Colonic mucosa (tissue), 4 donors: ENCODE measurements at regions not wholly inside any gene's neighbourhood (a gene's known extent, or its start where the extent isn't known, plus 50 kb on each side); places are given as distances from the start of the nearest gene placed in this dataset.

Experiments used
- DNase-seq: peaks from one replicate; pipeline ENCODE4 v3.0.0-alpha.2; 2020
- H3K27ac ChIP-seq: fragments of 200-600 bp; one replicate; pipeline ENCODE4 v1.8.0; 2021
- H3K27me3 ChIP-seq: fragments of 200-600 bp; one replicate; pipeline ENCODE4 v1.8.0; 2021
- H3K36me3 ChIP-seq: fragments of 200-600 bp; one replicate; pipeline ENCODE4 v1.8.0; 2021
- H3K4me1 ChIP-seq: fragments of 200-600 bp; one replicate; pipeline ENCODE4 v1.8.0; 2021; ENCODE audit warnings: mild to moderate bottlenecking
- H3K4me3 ChIP-seq: fragments of 200-600 bp; one replicate; pipeline ENCODE4 v1.8.0; 2021
- H3K9ac ChIP-seq, 2 donors: one replicate each; pipeline ENCODE4 v1.7.0; 2013; ENCODE audit warnings: control low read depth in 2 of 2, low read depth in 2 of 2, low read length in 2 of 2
- H3K9me3 ChIP-seq: fragments of 200-600 bp; one replicate; pipeline ENCODE4 v1.8.0; 2021
- CTCF ChIP-seq: fragments of 200-600 bp; IDR thresholded peaks from one replicate; pipeline ENCODE4 v1.8.0; 2022; ENCODE audit warnings: antibody characterized with exemption, mild to moderate bottlenecking
- intact Hi-C: fragments of 100-400 bp; cut with DNase I; formaldehyde crosslinking; loops from one replicate; pipeline ENCODE4 v1.14.1; 2022
- donor health status: healthy.
- donor health status: DM: no; HTN: no; CAD: no.
- donor health status: DM: no; HTN: no; CAD: no.

- H3K4me3 ChIP-seq = no peak overlapping the region
- H3K27ac ChIP-seq = no peak overlapping the region
- no peaks in the 10 kb centered on the region for H3K27me3 ChIP-seq
- no peak for TF ChIP-seq CTCF
- H3K4me1 ChIP-seq = no peaks in the 10 kb centered on the region
- no peak for DNase-seq
- no peak overlapping the region for H3K9ac ChIP-seq
- H3K9me3 ChIP-seq = no peaks in the 10 kb centered on the region
- no peaks in the 10 kb centered on the region for H3K36me3 ChIP-seq
- intact Hi-C loops = no loop called here
Observed at GRCh38 chr5:96226941-96227552, 206.0 kb downstream of the PCSK1 start.

DNA sequence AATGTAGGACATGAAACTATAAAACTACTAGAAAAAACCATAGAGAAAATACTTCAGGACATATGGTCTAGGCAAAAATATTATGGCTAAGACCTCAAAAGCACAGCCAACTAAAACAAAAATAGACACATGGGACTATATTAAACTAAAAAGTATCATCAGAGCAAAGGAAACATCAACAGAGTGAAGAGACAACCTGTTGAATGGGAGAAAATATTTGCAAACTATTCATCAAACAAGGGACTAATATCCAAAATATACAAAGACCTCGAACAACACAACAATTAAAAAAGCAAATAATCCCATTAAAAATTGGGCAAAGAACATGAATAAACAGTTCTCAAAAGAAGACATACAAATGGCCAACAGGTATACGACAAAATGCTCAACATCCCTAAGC is 210.9 kb downstream of the PCSK1 start:
- no peaks in the 10 kb centered on the region for H3K27me3 ChIP-seq
- H3K9ac ChIP-seq = no peak overlapping the region
- no peaks in the 10 kb centered on the region for H3K36me3 ChIP-seq
- no peaks in the 10 kb centered on the region for H3K4me1 ChIP-seq
- no peak overlapping the region for H3K27ac ChIP-seq
- no peak for DNase-seq
- TF ChIP-seq CTCF = no peak
- H3K9me3 ChIP-seq = no peaks in the 10 kb centered on the region
- no peak overlapping the region for H3K4me3 ChIP-seq
- intact Hi-C loops = no loop called here

DNA sequence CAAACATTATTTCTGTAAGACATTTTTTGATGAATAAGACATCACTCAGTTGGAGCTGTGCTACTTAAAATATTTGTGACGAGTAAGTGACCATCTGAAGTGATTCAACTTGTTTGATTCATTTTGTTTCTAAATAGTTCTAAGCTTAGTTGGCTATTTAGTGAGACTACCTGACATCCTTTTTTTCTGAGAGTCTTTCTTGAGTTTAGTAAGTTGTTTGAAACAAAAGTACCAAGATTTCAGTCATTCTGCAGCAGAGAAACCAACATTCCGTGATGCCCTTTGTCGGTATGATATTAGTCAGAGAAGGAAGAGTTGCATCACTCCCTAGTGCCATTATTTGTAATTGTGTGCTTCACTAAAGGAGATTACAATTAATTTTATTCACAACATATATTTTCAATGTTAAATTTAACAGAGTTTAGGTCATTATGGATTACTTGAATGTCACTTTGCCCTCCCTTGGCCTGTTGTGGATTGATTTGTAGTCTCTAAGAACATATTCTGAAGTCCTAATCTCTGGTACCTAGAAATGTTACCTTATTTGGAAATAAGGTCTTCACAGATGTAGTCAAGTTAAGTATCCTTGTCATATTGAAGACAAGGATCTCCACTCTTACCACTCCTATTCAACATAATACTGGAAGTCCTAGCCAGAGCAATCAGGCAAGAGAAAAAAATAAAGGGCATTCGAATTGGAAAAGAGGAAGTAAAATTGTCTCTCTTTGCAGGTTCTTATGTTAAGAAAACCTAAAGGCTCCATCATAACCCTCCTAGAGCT is 212.2 kb downstream of the PCSK1 start:
- Histone ChIP-seq H3K9ac (no peak overlapping the region), H3K27ac (no peak overlapping the region), H3K4me1 (no peaks in the 10 kb centered on the region), H3K9me3 (no peaks in the 10 kb centered on the region), H3K36me3 (no peaks in the 10 kb centered on the region), H3K4me3 (no peak overlapping the region), H3K27me3 (no peaks in the 10 kb centered on the region)
- intact Hi-C loops = no loop called here
- no peak for DNase-seq
- no peak for TF ChIP-seq CTCF

DNA sequence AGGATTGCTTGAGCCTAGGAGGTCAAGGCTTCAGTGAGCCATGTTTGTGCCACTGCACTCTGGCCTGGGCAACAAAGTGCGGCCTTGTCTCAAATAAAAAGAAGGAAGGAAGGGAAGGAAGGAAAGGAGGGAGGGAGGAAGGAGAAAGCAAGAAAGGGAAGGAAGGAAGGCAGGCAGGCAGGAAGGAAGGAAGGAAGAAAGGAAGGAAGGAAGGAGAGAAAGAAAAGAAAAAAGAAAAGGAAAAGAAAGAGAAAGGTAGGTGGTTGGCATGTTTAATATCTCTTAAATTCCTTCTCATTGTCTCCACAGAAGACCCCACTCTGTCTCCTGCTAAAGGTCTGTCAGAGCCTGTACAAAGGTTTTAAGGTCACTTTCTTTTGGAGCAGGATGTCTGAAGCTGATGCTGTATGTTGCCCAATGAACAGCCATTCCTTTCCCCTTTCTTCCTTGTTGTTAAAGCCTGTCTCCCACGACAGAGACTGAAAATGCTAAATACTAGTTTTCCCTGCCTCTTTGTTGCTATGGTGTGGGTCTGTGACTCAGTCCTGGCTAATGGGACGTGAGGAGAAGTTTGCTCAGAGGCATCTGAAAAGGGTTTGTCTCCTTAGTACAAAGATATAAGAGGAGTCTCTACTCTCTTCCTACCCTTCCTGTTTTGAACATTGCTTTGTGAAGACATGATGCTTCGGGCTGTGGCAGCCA is 213.3 kb downstream of the PCSK1 start:
- TF ChIP-seq CTCF = no peak
- intact Hi-C loops = no loop called here

GRCh38 chr5:96218653-96219052 is 214.4 kb downstream of the PCSK1 start:
- Histone ChIP-seq H3K4me1 (no peaks in the 10 kb centered on the region), H3K9me3 (no peaks in the 10 kb centered on the region), H3K27me3 (no peaks in the 10 kb centered on the region), H3K27ac (no peak overlapping the region), H3K9ac (no peak overlapping the region), H3K36me3 (no peaks in the 10 kb centered on the region), H3K4me3 (no peak overlapping the region)
- no peak for DNase-seq
- intact Hi-C loops = no loop called here
- TF ChIP-seq CTCF = no peak

More for the DNA sequence above, 213.3 kb downstream of the PCSK1 start:
- Histone ChIP-seq H3K4me1 (no peaks in the 10 kb centered on the region), H3K9ac (no peak overlapping the region), H3K27ac (no peak overlapping the region), H3K36me3 (no peaks in the 10 kb centered on the region), H3K27me3 (no peaks in the 10 kb centered on the region), H3K9me3 (no peaks in the 10 kb centered on the region), H3K4me3 (no peak overlapping the region)
- no peak for DNase-seq
